ENCODE measurements at regions not wholly inside any gene's neighbourhood (a gene's known extent, or its start where the extent isn't known, plus 50 kb on each side); places are given as distances from the start of the nearest gene placed in this dataset.
"Not testable (repeated sequence)": the region's sequence is repeated elsewhere in the genome, so short reads cannot be mapped to it uniquely, and the experiment has no call there.

DNA sequence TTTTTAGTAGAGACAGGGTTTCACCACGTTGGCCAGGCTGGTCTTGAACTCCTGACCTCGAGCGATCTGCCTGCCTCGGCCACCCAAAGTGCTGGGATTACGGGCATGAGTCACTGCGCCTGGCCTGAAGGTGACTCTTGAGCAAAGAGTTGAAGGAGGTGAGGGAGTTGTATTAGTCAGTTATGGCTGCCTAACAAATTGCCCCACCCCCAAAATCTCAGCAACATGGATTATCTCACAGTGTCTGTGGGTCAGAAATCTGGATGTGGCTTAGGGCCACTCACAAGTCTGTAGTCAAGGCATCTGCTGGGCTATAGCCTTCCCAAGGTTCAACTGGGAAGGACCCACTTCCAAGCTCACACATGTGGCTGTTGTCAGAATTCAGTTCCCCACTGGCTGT, 52.8 kb upstream of the ADGRE5 start:
- Histone ChIP-seq H3K27ac (no peak overlapping the region), H3K4me3 (no peak overlapping the region)

DNA sequence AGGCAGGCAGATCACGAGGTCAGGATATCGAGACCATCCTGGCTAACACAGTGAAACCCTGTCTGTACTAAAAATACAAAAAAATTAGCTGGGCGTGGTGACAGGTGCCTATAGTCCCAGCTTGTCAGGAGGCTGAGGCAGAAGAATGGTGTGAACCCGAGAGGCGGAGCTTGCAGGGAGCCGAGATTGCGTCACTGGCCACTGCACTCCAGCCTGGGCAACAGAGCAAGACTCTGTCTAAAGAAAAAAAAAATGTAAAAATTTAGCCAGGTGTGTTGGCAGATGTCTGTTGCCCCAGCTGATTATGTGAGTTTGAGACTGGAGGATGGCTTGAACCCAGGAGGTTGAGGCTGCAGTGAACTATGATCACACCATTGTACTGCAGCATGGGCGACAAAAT, 54.2 kb upstream of the ADGRE5 start:
- H3K27ac ChIP-seq, H3K4me3 ChIP-seq: not testable (repeated sequence)

DNA sequence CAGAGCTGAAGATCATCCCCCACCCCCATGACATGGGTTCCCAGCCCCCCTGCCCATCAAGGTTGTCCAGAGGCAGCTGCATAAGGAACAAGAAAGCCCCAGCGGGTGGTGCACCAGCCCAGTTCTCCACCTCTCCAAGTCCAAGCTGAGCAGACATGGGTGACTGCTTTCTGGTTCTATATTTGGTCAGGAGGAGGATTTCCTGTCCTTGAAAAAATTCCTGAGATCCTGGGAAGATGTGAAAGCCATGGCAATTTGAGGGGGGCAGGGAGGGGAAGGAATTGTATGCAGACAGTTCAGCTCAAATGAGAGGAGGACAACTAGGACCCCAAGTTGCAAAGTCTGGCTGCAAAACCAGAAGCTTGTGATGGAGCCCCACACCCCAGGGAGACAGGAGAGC, 55.4 kb upstream of the ADGRE5 start:
- no peak overlapping the region for H3K4me3 ChIP-seq
- H3K27ac ChIP-seq, result no peak overlapping the region

DNA sequence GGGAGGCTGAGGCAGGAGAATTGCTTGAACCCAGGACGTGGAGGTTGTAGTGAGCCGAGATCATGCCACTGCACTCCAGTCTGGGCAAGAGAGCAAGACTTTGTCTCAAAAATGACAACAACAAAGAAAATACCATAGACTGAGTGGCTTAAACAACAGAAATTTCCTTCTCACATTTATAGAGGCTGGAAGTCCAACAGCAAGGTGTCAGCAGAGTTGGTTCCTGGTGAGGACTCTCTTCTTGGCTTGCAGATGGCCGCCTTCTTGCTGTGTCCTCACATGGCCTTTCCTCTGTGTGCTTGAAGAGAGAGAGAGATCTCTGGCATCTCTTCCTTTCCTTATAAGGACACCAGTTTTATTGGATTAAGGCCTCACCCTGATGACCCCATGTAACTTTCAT, 56.1 kb upstream of the ADGRE5 start:
- Histone ChIP-seq H3K27ac (no peak overlapping the region), H3K4me3 (no peak overlapping the region)

DNA sequence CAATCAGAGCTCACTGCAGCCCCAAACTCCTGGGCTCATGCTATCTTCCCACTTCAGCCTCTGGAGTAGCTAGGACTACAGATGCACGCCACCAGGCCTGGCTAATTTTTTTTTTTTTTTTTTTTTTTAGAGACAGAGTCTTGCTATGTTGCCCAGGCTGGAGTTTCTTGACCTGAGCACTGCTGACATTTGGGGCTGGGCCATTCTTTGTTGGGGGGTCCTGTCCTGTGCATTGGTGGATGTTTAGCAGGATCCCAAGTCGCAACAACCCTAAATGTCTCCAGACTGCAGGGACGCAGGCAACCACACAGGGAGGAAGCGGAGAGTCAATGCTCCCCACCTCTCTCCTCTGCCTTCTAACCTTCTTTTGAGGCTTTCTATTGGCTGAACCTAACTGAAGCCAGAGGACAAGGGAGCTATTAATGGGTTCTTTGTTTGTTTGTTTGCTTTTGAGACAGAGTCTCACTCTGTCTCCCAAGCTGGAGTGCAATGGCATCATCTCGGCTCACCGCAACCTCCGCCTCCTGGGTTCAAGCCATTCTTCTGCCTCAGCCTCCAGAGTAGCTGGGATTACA, 58.3 kb upstream of the ADGRE5 start:
- Histone ChIP-seq H3K27ac (no peak overlapping the region), H3K4me3 (no peak overlapping the region)

DNA sequence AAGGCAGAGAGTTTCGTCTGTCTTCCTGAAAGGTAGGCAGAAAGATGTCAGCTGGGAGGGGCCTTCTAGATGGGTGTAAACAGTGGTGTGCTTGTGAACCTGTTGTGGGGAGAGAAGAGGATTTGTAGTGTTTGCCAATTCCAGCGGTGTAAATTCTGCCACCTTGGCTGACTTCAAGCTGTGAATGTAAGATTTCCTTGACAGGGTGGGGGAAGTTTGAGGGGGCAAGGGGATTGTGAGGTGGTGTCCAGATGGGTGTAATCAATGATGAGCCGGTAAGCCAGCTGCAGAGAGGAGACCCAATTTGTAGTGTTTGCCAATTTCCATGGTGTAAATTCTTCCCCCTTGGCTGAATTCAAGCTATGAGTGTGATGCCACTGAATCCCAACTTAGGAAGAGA, 61.0 kb upstream of the ADGRE5 start:
- no peak overlapping the region for H3K4me3 ChIP-seq
- no peak overlapping the region for H3K27ac ChIP-seq

DNA sequence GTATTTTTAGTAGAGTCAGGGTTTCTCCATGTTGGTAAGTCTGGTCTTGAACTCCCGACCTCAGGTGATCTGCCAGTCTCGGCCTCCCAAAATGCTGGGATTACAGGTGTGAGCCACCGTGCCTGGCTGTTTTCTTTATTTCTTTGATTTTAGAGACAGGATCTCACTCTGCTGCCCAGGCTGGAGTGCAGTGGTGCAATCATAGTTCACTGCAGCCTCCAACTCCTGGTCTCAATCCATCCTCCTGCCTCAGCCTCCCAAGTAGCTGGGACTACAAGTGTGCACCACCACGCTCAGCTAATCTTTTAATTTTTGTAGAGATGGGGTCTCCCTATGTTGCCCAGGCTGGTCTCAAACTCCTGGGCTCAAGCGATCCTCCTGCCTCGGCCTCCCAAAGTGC, 61.5 kb upstream of the ADGRE5 start:
- H3K27ac ChIP-seq, H3K4me3 ChIP-seq: not testable (repeated sequence)

DNA sequence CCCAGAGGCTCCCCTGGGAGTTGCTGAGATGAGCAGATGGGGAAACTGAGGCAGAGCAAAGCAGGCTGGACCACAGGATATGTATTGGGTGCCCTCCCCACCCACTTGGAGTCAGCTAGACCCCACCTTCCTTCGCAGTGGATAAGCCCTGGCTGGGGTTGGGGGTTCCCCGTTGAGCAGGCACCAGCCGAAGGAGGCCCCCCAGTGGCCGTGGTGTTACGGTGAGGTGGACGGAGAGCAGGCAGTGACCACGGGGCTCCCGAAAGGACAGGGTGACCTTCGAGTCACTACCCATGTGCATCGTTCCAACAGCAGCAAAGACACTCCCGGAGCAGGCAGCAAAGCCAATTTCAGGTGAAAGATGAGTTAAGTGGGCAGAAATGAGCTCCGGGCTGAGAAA, 62.4 kb upstream of the ADGRE5 start:
- H3K27ac ChIP-seq, result no peak overlapping the region
- no peak overlapping the region for H3K4me3 ChIP-seq

DNA sequence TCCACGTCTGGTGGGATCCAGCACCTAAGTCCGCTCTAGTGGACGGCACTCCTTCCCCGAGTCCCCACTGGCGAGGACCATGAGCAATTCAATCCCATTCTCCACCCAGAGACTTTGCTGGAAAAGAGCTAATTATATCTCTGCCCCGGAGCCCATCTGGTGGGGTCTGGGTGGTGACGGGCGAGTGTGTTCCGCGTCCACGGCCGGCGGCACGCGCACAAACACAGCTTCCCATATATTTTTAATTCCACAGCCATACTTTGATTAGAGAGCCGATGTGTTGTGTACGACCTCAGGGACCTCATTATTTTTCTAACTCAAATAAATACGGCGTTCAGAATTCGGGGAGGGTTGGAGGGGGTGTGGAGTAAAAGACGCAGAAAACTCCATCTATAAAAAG, 64.1 kb upstream of the ADGRE5 start:
- no peak overlapping the region for H3K27ac ChIP-seq
- H3K4me3 ChIP-seq, result no peak overlapping the region

DNA sequence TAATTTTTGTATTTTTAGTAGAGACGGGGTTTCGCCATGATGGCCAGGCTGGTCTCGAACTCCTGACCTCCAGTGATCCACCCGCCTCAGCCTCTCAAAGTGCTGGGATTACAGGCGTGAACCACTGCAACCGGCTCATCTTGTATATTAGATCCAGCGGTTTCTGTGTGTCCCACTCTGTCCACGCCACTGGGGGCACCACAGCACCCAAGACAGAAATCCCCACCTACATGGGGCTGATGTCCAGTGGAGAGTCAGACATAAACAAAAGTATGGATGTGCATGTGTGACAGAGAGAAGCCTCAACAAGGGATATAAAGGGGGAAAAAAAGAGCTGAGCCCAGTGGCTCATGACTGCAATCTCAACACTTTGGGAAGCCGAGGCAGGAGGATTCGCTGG, 65.8 kb upstream of the ADGRE5 start:
- Histone ChIP-seq H3K27ac (no peak overlapping the region), H3K4me3 (no peak overlapping the region)

DNA sequence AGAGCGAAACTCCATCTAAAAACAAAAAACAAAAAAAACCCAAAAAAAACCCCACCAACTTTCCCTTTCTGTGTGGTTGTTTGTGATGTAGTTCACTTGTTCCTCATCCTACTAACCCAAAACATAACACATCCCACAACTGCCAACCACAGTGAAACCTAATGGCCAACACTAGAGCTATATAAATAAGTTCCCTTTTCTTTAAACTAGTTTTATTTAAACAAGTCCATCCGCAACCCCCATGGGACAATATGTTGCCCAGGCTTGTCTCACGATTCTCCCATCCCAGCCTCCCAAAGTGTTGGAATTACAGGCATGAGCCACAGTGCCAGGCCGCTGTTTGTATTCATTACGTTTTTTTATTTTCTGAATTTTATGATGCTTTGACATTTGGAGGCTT, 71.2 kb upstream of the ADGRE5 start:
- Histone ChIP-seq H3K4me3 (no peak overlapping the region), H3K27ac (no peak overlapping the region)

DNA sequence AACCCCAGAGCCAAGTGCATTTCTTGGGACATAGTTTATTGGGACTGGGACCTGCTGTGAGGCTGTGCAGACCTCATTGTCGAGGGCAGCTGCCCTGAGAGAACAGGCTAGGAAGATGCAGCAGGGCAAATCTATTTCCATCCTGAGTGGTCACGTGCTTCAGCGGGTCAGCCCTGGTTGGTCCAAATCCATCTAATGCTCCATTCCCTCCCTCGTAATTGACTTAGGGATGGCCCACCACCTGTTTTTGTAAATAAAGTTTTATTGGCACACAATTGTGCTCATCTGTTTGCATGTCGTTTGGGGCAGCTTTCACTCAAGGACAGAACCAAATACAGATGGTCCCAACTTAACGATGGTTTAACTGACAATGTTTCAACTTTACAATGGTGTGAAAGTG, 75.5 kb upstream of the ADGRE5 start:
- Histone ChIP-seq H3K4me3 (no peak overlapping the region), H3K27ac (no peak overlapping the region)

DNA sequence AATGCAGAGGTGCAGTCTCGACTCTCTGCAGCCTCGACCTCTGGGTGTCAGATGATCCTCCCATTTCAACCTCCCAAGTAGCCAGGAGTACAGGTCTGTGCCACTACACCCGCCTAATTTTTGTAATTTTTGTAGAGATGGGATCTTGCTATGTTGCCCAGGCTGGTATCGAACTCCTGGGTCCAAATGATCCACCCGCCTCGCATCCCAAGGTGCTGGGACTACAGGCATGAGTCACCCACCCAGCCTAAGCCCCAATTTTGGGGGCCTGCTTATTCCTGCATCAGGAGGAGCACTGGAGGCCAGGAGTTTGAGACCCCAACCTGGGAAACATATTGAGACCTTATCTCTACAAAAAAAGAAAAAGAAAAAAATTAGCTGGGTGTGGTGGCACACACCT, 80.1 kb upstream of the ADGRE5 start:
- Histone ChIP-seq H3K27ac (no peak overlapping the region), H3K4me3 (no peak overlapping the region)

DNA sequence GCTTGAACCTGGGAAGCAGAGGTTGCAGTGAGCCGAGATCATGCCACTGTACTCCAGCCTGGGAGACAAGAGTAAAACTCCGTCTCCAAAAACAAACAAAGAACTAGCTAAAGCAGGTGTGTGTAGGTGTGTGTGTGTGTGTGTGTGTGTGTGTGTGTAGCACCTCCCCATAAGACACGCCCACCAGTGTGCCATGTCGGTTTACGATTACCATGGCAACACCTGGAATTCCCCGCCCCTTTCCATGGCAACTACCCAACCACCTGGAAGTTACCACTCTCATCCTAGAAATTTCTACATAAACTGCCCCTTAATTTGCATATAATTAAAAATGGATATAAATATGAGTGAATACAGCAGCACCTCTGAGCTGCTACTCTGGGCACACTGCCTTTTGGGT, 80.9 kb upstream of the ADGRE5 start:
- no peak overlapping the region for H3K4me3 ChIP-seq
- no peak overlapping the region for H3K27ac ChIP-seq

DNA sequence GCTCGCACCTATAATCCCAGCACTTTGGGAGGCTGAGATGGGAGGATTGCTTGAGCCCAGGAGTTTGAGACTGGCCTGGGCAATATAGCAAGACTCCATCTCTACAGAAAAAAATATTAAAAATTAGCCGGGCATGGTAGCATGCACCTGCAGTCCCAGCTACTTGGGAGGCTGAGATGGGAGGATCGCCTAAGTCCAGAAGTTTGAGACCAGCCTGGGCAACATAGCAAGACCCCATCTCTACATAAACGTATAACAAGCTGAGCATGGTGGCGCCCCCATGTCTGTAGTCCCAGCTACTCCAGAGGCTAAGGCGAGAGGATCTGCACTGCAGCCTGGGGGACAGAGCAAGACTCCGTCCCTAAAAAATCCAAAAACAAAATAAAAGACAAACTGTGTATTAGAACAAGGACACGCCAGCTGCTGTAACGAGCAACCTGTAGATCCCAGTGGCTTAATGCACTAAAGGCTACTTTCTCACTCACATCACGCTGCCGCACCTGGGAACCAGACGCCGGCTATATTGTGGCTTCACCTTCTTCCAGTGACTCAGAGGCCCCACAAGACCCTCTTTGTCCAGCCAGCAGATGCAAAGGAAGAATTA, 81.9 kb upstream of the ADGRE5 start:
- H3K4me3 ChIP-seq, H3K27ac ChIP-seq: not testable (repeated sequence)

DNA sequence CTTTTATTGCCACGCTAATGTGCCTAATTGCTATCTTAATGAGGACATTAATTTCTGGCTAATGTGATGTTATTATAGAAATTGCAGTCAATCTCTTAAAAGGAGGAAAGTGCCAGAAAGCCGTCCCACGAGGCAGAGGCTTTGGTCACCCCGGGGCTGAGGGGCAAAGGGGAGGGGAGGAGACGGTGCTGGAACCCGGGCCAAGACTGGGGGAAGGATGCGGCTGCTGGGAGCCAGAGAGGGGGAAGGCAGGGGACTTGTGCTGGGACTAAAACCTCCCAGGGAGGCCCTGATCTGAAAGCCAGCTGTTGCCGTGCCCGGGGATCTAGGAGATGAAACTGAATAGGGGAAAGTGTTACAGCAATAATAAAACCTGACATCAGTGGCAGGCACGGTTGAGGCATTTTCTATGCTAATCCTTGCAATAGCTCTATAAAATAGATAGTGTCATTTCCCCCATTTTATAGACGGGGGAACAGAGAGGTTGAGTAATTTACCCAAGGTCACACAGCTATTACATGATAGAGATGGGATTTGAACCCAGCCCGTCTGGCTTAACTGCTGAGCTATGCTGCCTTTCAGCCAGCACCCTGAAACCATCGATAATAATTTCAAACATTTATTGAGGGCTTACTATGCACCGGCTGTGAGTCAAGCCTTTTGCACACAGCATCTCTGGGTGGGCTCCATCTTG, 83.2 kb upstream of the ADGRE5 start:
- H3K27ac ChIP-seq, H3K4me3 ChIP-seq: not testable (repeated sequence)

DNA sequence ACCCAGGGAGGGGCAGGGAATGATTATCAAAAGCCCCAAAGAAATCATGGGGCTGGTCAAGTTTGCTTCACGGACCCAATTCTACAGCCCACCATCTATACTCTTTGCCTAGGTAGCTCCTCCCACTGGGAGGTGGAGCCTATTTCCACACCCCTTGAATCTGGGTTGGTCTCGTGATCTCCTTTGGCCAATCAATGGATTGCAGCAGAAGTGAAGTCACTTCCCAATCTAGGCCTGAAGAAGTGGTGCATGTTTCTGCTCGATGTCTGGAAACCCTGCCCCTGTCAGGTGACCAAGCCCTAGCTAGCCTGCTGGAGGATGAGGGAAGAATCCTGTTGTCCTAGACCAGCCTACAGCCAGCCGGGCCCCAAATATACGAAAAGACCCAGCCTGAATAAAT, 86.3 kb upstream of the ADGRE5 start:
- not testable (repeated sequence) for H3K4me3 ChIP-seq, H3K27ac ChIP-seq

DNA sequence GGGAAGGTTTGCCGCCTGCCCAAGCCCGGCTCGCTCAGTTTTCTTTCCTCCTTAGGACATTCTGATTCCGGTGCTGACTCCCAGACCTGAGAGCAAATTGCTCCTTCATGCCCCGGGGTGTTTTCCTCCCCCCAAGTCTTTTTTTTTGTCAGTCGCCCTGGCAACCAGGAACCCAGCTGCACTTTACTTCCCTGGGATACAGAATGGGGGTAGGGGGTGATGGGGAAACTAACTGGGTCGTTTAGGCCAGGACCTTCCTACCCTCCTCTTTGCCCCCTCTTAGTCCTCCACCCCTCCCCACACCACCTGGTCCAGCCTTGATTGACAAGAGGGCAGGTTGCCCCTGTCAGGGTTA, 87.5 kb upstream of the ADGRE5 start:
- H3K4me3 ChIP-seq, H3K27ac ChIP-seq: not testable (repeated sequence)

DNA sequence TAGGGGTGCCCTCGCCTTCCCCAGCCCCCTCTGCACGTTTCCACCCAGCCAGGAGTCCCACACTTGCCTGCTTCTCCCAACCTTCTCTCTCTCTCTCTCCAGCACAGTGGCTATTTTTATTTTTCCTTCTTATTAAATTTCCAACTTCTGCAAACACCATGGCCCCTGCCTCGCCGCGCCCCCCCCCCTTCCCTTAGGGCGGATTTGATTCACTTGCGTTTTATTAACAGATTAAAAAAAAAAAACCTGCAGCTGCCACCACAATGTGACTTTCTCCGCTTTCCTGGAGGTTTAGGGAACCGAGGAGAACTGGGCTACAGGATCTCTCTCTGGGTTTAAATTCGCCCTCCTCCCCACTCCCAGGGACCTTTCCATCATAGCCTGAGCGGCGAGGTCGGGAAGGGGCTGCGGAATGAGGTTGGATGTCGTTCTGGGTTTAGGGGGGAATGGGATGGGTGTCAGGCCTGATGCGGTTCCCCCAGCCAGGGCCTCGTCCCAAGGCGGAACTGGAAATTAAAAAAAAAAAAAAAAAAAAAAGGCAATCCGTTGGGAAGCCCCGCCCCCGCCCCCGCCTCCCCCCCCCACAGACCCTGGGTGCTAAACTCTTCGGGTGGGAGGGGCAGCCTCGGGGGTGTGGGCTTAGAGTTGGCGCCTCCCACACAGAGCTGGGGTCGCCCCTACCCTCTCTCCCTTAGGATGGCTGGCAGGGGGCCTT, 87.3 kb upstream of the ADGRL1 start:
- H3K27ac ChIP-seq, H3K4me3 ChIP-seq: not testable (repeated sequence)

DNA sequence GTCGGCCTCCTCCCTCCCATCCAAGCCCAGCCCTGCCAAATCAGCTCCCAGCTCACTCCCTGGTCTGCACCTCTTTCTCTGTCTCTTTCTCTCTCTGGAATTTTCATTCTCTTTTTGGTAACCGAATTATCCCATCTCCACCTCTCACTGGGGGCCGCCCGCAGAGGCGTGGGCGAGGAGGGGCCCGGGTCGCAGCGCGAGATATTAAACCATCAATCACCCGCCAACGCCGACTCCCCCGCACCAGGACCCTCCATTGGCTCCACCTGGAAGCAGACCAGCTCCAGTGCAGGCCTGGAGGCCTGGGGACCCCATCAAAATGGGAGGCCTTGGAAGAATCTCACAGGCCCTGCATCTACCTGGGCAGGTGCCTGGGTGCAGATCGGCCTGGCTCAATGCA, 83.8 kb upstream of the ADGRL1 start:
- not testable (repeated sequence) for H3K4me3 ChIP-seq, H3K27ac ChIP-seq

DNA sequence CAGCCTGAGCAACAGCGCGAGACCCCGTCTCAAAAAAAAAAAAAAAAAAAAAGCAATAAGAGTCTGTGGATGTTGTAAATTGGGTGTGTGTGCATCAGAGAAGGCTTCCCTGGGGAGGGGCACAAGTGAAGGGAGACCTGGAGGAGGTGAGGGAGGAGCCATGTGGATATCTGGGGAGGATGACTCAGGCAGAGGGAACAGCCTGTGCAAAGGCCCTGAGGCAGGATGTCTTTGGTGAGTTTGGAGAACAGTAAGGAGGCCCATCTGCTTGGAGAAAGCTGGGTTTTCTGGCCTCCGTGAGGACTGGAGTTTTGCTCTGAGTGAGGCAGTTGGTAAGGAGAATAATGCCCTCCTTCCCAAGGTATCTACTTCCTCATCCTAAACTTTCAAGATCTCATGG, 81.9 kb upstream of the ADGRL1 start:
- not testable (repeated sequence) for H3K4me3 ChIP-seq, H3K27ac ChIP-seq

Measured in skin epidermis (tissue), 12 donors.